ENCODE measurements at regions not wholly inside any gene's neighbourhood (a gene's known extent, or its start where the extent isn't known, plus 50 kb on each side); places are given as distances from the start of the nearest gene placed in this dataset.

DNA sequence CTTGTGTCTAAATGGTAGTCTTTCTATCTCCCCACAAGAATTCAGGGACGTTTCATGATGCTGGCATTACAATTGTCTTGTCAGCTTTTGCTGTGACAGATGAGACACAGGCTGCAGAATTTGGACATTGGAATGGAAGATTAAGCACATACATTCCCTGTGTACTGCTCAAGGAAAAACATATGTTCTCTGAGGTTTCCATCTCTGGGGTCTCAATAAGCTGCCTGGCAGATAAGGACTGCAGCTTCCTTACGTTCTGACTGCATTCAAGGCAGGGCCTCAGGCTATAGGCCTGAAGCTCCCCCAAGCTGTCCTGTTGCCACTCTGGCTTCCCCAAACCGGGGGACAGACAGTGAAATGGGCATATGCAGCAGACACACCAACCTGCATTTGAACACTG is 91.3 kb upstream of the KL start:
- no peak for TF ChIP-seq POLR2AphosphoS5 (IDR thresholded peaks at IDR 0.05)
- TF ChIP-seq, protein P1, sequence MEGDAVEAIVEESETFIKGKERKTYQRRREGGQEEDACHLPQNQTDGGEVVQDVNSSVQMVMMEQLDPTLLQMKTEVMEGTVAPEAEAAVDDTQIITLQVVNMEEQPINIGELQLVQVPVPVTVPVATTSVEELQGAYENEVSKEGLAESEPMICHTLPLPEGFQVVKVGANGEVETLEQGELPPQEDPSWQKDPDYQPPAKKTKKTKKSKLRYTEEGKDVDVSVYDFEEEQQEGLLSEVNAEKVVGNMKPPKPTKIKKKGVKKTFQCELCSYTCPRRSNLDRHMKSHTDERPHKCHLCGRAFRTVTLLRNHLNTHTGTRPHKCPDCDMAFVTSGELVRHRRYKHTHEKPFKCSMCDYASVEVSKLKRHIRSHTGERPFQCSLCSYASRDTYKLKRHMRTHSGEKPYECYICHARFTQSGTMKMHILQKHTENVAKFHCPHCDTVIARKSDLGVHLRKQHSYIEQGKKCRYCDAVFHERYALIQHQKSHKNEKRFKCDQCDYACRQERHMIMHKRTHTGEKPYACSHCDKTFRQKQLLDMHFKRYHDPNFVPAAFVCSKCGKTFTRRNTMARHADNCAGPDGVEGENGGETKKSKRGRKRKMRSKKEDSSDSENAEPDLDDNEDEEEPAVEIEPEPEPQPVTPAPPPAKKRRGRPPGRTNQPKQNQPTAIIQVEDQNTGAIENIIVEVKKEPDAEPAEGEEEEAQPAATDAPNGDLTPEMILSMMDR (IDR thresholded peaks at IDR 0.05), result no peak
